Mesendoderm (in vitro differentiated cells): ENCODE measurements at regions not wholly inside any gene's neighbourhood (a gene's known extent, or its start where the extent isn't known, plus 50 kb on each side); places are given as distances from the start of the nearest gene placed in this dataset.

Experiments used
- DNase-seq: peaks from one replicate; pipeline ENCODE4 v3.0.0; 2013
- H2AK5ac ChIP-seq: 2 replicates; pipeline ENCODE4 v1.6.1; 2013; ENCODE audit warnings: low read length, inconsistent platforms
- H2BK120ac ChIP-seq: 2 replicates; pipeline ENCODE4 v1.6.1; 2013; ENCODE audit warnings: low read depth, mild to moderate bottlenecking, low read length, moderate library complexity, mixed read lengths
- H2BK15ac ChIP-seq: replicated peaks from 2 replicates; pipeline ENCODE4 v1.6.1; 2013; ENCODE audit warnings: low read depth, mild to moderate bottlenecking, moderate library complexity
- H2BK5ac ChIP-seq: 2 replicates; pipeline ENCODE4 v1.6.1; 2013; ENCODE audit warnings: low read length, inconsistent platforms
- H3K18ac ChIP-seq: 2 replicates; pipeline ENCODE4 v1.6.1; 2013; ENCODE audit warnings: mild to moderate bottlenecking, low read length, mixed read lengths
- H3K23ac ChIP-seq: one replicate; pipeline ENCODE4 v1.6.1; 2013; ENCODE audit warnings: low read length
- H3K27ac ChIP-seq: 2 replicates; pipeline ENCODE4 v1.5.1; 2013; ENCODE audit warnings: low read depth, mild to moderate bottlenecking, inconsistent platforms, low read length, moderate library complexity
- H3K27me3 ChIP-seq: 2 replicates; pipeline ENCODE4 v1.6.1; 2013; ENCODE audit warnings: low read length, control low read depth, mild to moderate bottlenecking, inconsistent platforms; ENCODE audit not compliant: insufficient read depth, poor library complexity
- H3K36me3 ChIP-seq: 2 replicates; pipeline ENCODE4 v1.6.1; 2013; ENCODE audit warnings: low read length, inconsistent platforms; ENCODE audit not compliant: control insufficient read depth, insufficient read depth
- H3K4ac ChIP-seq: one replicate; pipeline ENCODE4 v1.6.1; 2013; ENCODE audit warnings: low read depth, mild to moderate bottlenecking, low read length, moderate library complexity
- H3K4me1 ChIP-seq: 2 replicates; pipeline ENCODE4 v1.6.1; 2013; ENCODE audit warnings: low read depth, low read length, inconsistent platforms; ENCODE audit not compliant: control insufficient read depth
- H3K4me2 ChIP-seq: 2 replicates; pipeline ENCODE4 v1.6.1; 2013; ENCODE audit warnings: low read length
- H3K4me3 ChIP-seq: 2 replicates; pipeline ENCODE4 v1.5.1; 2013; ENCODE audit warnings: mild to moderate bottlenecking, low read length
- H3K56ac ChIP-seq: one replicate; pipeline ENCODE4 v1.6.1; 2013; ENCODE audit warnings: low read length
- H3K79me1 ChIP-seq: 2 replicates; pipeline ENCODE4 v1.6.1; 2013; ENCODE audit warnings: low read length, inconsistent platforms
- H3K79me2 ChIP-seq: 2 replicates; pipeline ENCODE4 v1.6.1; 2013; ENCODE audit warnings: mild to moderate bottlenecking, low read length; ENCODE audit not compliant: control insufficient read depth, insufficient read depth
- H3K9ac ChIP-seq: 2 replicates; pipeline ENCODE4 v1.6.1; 2013; ENCODE audit warnings: low read length, inconsistent platforms
- H4K5ac ChIP-seq: one replicate; pipeline ENCODE4 v1.6.1; 2013; ENCODE audit warnings: low read length
- H4K8ac ChIP-seq: one replicate; pipeline ENCODE4 v1.6.1; 2013; ENCODE audit warnings: low read depth, mild to moderate bottlenecking, control low read depth, low read length, moderate library complexity
- WGBS: extraction: QIAGEN DNeasy Blood & Tissue Kit; methylation state at CpG from one replicate; pipeline ENCODE4 v1.1.7; 2013; ENCODE audit warnings: low lambda C conversion rate, missing lambda C conversion rate; ENCODE audit not compliant: insufficient coverage; ENCODE audit errors: extremely low coverage; 5-methylcytosine and 5-hydroxymethylcytosine counted together

DNA sequence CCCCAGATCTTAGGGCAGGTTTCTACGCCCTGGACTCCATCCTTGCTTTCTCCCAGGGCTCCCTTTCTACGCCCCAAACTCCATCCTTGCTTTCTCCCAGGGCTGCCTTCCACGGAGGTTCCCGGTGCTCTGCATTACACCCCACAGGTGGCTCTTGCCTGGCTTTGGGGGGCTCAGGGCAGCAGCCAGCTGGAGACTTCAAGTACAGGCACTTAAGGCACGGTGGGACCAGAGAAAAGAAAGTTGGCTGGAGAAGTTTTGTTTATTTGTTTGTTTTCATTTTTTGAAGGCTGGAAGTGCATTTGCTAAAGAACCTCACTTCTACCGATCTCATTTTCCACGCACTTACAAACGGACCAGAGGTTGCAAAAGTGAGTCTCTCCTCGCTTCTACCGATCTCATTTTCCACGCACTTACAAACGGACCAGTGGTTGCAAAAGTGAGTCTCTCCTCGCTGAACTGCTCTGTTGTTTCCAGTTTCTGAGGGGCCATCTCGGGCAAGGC is 103.8 kb upstream of the MED13L start:
- Histone ChIP-seq H2BK15ac (no peak overlapping the region), H3K4me2 (peak overlapping the region; percentile 54), H3K23ac (no peak overlapping the region), H2AK5ac (no peak overlapping the region), H3K36me3 (no peaks in the 10 kb centered on the region), H4K8ac (peak overlapping the region; percentile 30), H3K27me3 (no peaks in the 10 kb centered on the region), H3K9ac (peak overlapping the region; percentile 67), H4K5ac (peak overlapping the region; percentile 89), H3K79me2 (no peaks in the 10 kb centered on the region), H2BK5ac (peak overlapping the region; percentile 4), H3K79me1 (no peaks in the 10 kb centered on the region), H3K4me3 (no peak overlapping the region), H2BK120ac (peak overlapping the region; percentile 32), H3K18ac (peak overlapping the region; percentile 34), H3K4me1 (peaks cover 11% of the 10 kb centered on the region), H3K56ac (peak overlapping the region; percentile 91), H3K27ac (peak overlapping the region; percentile 85), H3K4ac (peak overlapping the region; percentile 84)
- no CpG with 5 or more reads among the region's 14 CpGs for WGBS
- no peak for DNase-seq

DNA sequence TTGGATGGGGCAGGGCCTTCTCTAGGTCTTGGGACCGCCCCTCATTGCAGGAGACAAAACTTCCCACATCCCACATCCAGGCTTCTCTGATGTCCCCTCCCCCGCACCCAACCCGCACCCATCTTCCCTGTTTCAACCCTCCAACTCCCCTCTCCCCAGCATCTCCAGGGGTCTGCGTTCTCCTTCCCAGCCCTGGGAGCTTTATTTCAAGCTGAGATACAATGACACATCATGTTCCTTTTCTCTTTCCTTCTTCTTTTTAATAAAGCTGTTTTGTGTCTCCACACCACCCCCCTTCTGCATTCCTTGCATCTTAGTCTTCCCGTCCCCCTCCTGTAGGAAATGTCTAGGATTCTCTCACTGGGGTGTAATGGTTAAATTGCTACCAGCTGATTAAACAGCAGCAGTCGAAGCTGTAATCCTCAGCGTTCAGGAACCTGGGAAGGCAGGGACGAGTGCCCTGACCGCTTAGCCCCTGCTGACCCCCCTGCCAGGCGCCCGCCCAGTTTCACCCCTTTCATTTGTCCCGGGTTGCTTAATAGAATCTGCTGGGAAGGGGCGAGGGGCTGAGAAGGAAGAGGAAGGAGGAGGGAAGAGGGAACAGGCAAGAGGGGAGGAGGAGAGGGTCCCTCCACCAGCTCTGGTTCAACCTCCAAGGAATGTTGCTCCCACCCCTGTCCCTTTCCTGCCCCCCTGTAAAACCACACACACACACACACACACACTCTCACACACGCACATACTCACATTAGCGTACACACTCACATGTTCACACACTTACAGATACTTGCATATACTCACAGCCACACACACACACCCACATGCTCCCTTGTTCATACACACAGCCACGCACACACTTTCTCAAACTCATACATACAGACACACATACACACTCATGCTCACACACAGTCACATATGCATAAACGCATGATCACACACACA is 104.5 kb upstream of the MED13L start:
- no peaks in the 10 kb centered on the region for H3K36me3 ChIP-seq
- peak overlapping the region; percentile 96 for H2AK5ac ChIP-seq
- peak overlapping the region; percentile 37 for H3K4me2 ChIP-seq
- H3K79me2 ChIP-seq: no peaks in the 10 kb centered on the region
- H4K8ac ChIP-seq: no peak overlapping the region
- no peak overlapping the region for H2BK15ac ChIP-seq
- H2BK5ac ChIP-seq: peak overlapping the region; percentile 66
- peak overlapping the region; percentile 34 for H3K18ac ChIP-seq
- no peak overlapping the region for H2BK120ac ChIP-seq
- no CpG with 5 or more reads among the region's 17 CpGs for WGBS
- no peak overlapping the region for H4K5ac ChIP-seq
- peaks cover 9% of the 10 kb centered on the region for H3K4me1 ChIP-seq
- H3K9ac ChIP-seq: peak overlapping the region; percentile 58
- H3K27ac ChIP-seq: peak overlapping the region; percentile 85
- H3K56ac ChIP-seq: peak overlapping the region; percentile 91
- peak overlapping the region; percentile 98 for H3K23ac ChIP-seq
- peak overlapping the region; percentile 84 for H3K4ac ChIP-seq
- H3K4me3 ChIP-seq: no peak overlapping the region
- H3K79me1 ChIP-seq: no peaks in the 10 kb centered on the region
- peak; percentile 98 for DNase-seq
- no peaks in the 10 kb centered on the region for H3K27me3 ChIP-seq

DNA sequence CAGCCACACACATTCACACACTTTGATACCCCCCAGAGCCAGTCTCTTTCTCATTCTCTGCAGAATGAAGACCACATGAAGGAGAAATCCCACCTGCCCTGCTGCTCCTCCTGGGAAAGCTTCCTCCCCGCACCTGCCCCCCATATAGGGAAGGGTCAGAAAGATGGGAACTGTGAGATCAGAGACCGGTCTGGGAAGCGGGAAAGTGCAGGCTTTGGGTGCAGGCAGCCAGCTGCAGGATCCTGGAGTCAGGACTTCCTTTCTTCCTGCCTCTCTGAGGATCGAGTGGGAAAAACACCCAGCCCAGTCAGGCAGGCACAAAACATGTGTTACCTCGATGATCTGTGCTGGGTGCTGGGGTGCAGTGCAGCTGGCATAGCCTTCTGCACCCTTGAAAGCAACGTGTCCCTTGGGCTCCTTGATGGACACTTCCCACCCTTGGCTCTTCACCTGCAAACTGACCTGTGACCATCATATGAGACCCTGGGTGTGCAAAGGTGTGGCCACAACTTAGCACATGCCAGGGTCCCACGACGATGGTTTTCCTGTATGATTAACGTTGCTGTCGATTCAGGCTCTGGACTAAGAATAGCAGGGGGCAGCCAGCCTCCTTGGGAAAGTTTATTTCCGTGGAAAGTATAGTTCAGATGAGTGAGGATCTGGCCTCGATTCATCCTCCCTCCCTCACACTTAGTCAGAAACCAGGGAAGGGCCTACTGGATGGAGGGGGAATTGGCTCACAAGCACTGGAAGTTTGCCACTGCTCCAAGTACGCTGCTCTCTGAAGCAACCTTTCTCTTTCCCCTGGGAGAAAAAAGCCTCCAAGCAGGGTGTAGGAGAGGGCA is 105.4 kb upstream of the MED13L start:
- H3K27ac ChIP-seq: peak overlapping the region; percentile 30
- peaks cover 9% of the 10 kb centered on the region for H3K4me1 ChIP-seq
- no peak overlapping the region for H3K4me2 ChIP-seq
- no peaks in the 10 kb centered on the region for H3K36me3 ChIP-seq
- WGBS: no CpG with 5 or more reads among the region's 13 CpGs
- no peak overlapping the region for H2BK120ac ChIP-seq
- H2AK5ac ChIP-seq: no peak overlapping the region
- no peaks in the 10 kb centered on the region for H3K27me3 ChIP-seq
- peak; percentile 60 for DNase-seq
- no peak overlapping the region for H3K4ac ChIP-seq
- peak overlapping the region; percentile 91 for H3K56ac ChIP-seq
- peak overlapping the region; percentile 79 for H2BK5ac ChIP-seq
- peak overlapping the region; percentile 58 for H3K9ac ChIP-seq
- no peak overlapping the region for H3K4me3 ChIP-seq
- peak overlapping the region; percentile 98 for H3K23ac ChIP-seq
- H2BK15ac ChIP-seq: no peak overlapping the region
- no peak overlapping the region for H4K5ac ChIP-seq
- no peaks in the 10 kb centered on the region for H3K79me1 ChIP-seq
- no peak overlapping the region for H4K8ac ChIP-seq
- H3K79me2 ChIP-seq: no peaks in the 10 kb centered on the region
- H3K18ac ChIP-seq: peak overlapping the region; percentile 29

DNA sequence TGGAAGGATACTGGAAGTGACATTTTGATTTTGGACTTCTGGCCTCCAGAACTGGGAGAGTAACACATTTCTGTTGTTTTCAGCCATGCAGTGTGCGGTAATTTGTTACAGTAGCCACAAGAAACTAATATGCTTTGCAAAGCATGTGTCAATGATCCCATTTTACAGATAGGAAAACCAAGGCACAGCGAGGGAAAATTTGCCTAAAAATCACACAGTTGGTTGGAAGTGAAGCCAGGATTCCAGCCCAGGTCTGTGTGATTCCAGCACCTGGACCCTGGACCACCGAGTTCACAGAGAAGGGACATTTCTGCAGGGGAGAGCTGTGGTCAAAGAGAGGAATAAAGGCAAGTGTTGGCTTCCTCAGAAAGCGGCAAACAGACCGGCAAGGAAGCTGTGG is 106.7 kb upstream of the MED13L start:
- no peaks in the 10 kb centered on the region for H3K36me3 ChIP-seq
- H4K8ac ChIP-seq: no peak overlapping the region
- WGBS: no CpG with 5 or more reads among the region's 5 CpGs
- H3K4me2 ChIP-seq: no peak overlapping the region
- no peak overlapping the region for H2BK15ac ChIP-seq
- no peak overlapping the region for H3K18ac ChIP-seq
- H3K9ac ChIP-seq: no peak overlapping the region
- H3K79me1 ChIP-seq: no peaks in the 10 kb centered on the region
- H3K23ac ChIP-seq: no peak overlapping the region
- no peak overlapping the region for H3K4ac ChIP-seq
- H2BK5ac ChIP-seq: no peak overlapping the region
- no peak overlapping the region for H4K5ac ChIP-seq
- no peak overlapping the region for H3K56ac ChIP-seq
- H3K79me2 ChIP-seq: no peaks in the 10 kb centered on the region
- H2BK120ac ChIP-seq: no peak overlapping the region
- peaks cover 9% of the 10 kb centered on the region for H3K4me1 ChIP-seq
- no peaks in the 10 kb centered on the region for H3K27me3 ChIP-seq
- H3K27ac ChIP-seq: no peak overlapping the region
- DNase-seq: no peak
- H2AK5ac ChIP-seq: no peak overlapping the region
- H3K4me3 ChIP-seq: no peak overlapping the region

DNA sequence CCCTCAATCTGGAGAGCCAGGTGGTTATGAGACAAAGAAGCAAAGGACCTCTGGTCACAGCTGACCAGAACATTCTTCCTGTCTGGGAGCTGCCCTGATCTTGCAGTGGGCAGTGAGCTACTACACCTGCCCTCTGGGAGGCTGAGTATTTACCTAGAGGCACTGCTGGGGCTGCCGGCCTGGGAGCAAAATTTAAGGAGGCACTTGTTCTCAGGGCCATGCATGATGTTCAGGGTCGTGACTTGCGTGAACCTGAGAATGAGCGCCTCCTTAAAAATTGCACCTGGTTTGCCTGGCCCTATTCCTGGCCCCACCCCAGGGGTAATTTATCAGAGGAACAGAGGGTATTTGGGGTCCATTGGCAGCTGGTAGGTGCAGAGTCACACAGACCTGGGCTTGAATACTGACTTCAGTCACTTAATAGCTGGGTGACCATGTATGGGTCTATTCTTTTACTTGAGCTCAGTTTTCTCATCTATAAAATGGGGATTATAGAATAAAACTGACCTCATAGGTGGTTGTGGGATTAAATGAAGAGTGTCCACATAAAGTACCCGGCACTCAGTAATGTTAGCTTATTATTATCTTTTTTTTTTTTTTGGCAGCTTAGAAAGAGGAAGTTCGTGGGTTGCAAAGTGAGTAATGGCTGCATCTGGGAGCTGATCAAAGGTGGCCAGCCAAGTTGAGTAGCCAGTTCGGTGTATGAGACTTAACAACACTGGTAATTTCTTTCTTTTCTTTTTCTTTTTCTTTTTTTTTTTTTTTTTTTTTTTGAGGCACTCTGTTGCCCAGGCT is 107.4 kb upstream of the MED13L start:
- peak; percentile 70 for DNase-seq
- no peak overlapping the region for H3K4ac ChIP-seq
- H3K9ac ChIP-seq: no peak overlapping the region
- no peaks in the 10 kb centered on the region for H3K36me3 ChIP-seq
- no peaks in the 10 kb centered on the region for H3K79me1 ChIP-seq
- H2BK5ac ChIP-seq: no peak overlapping the region
- no peak overlapping the region for H2BK15ac ChIP-seq
- no peak overlapping the region for H3K18ac ChIP-seq
- no peaks in the 10 kb centered on the region for H3K79me2 ChIP-seq
- no peak overlapping the region for H3K56ac ChIP-seq
- H3K4me1 ChIP-seq: peaks cover 9% of the 10 kb centered on the region
- H3K4me2 ChIP-seq: no peak overlapping the region
- no peak overlapping the region for H3K27ac ChIP-seq
- no peak overlapping the region for H2BK120ac ChIP-seq
- H4K5ac ChIP-seq: no peak overlapping the region
- H4K8ac ChIP-seq: no peak overlapping the region
- H3K27me3 ChIP-seq: no peaks in the 10 kb centered on the region
- no peak overlapping the region for H3K4me3 ChIP-seq
- H2AK5ac ChIP-seq: no peak overlapping the region
- no CpG with 5 or more reads among the region's 7 CpGs for WGBS
- no peak overlapping the region for H3K23ac ChIP-seq
